Testis (tissue), 2 donors: ENCODE measurements at regions not wholly inside any gene's neighbourhood (a gene's known extent, or its start where the extent isn't known, plus 50 kb on each side); places are given as distances from the start of the nearest gene placed in this dataset.

Experiments used
- POLR2A ChIP-seq: fragments of 450-650 bp; IDR thresholded peaks from one replicate; pipeline ENCODE4 v1.6.1; 2017; ENCODE audit warnings: antibody characterized with exemption, mild to moderate bottlenecking, moderate library complexity
- TF ChIP-seq, protein P1 (sequence below), 3 experiments: fragments of 450-650 bp in 2 of 3; fragments of 200-600 bp in 1 of 3; sonication (generic) in 1 of 3; IDR thresholded peaks; one replicate each; pipeline ENCODE4 v1.5.1; 2016 to 2019; ENCODE audit warnings: antibody characterized with exemption in 3 of 3, mild to moderate bottlenecking in 2 of 3, moderate library complexity in 1 of 3

DNA sequence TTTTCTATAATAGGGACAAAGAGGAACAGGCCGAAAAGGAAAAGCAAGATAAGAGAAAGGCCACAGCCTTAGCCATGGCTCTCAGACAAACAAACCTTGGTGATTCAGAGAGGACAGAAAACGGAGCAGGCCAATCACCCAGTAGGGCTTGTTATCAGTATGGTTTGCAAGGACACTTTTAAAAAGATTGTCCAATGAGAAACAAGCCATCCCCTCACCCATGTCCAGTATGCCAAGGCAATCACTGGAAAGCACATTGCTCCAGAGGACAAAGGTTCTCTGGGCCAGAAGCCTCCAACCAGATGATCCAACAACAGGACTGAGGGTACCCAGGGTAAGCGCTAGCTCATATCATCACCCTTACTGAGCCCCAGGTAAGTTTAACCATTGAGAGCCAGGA lies 243.8 kb upstream of the BTG1 start:
- TF ChIP-seq POLR2A, result no peak
- TF ChIP-seq, protein P1, sequence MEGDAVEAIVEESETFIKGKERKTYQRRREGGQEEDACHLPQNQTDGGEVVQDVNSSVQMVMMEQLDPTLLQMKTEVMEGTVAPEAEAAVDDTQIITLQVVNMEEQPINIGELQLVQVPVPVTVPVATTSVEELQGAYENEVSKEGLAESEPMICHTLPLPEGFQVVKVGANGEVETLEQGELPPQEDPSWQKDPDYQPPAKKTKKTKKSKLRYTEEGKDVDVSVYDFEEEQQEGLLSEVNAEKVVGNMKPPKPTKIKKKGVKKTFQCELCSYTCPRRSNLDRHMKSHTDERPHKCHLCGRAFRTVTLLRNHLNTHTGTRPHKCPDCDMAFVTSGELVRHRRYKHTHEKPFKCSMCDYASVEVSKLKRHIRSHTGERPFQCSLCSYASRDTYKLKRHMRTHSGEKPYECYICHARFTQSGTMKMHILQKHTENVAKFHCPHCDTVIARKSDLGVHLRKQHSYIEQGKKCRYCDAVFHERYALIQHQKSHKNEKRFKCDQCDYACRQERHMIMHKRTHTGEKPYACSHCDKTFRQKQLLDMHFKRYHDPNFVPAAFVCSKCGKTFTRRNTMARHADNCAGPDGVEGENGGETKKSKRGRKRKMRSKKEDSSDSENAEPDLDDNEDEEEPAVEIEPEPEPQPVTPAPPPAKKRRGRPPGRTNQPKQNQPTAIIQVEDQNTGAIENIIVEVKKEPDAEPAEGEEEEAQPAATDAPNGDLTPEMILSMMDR (IDR thresholded peaks at IDR 0.05), result no peak
